B cell (primary cell): ENCODE measurements at regions not wholly inside any gene's neighbourhood (a gene's known extent, or its start where the extent isn't known, plus 50 kb on each side); places are given as distances from the start of the nearest gene placed in this dataset.

Experiments
- ATAC-seq: fragments of 200-7000 bp; cut with Tn5 transposase; one replicate; pipeline ENCODE4 v1.10.0; 2021; ENCODE audit warnings: low read depth, mild to moderate bottlenecking, moderate number of reproducible peaks, moderate library complexity
- CTCF ChIA-PET: fragments of 350-600 bp; sonication (Branson Sonifier 250); formaldehyde crosslinking; loops from one replicate; lab custom pipeline; 2021; ENCODE audit warnings: antibody characterized with exemption, inconsistent platforms; lab: Charles Lee
- POLR2A ChIA-PET: fragments of 350-600 bp; sonication (Branson Sonifier 250); formaldehyde crosslinking; loops from one replicate; lab custom pipeline; 2021; ENCODE audit warnings: antibody characterized with exemption; lab: Charles Lee
- DNase-seq: peaks from one replicate; pipeline ENCODE4 v3.0.0; 2013
- H2AFZ ChIP-seq: 2 replicates; pipeline ENCODE4 v1.6.1; 2012; ENCODE audit warnings: mild to moderate bottlenecking, low read depth, low read length; ENCODE audit not compliant: insufficient read depth, poor library complexity, severe bottlenecking
- H3K27ac ChIP-seq, 2 donors: 1 replicate in 1 of 2; 2 replicates in 1 of 2; pipeline ENCODE4 v1.5.1; 2012 to 2013; ENCODE audit warnings: low read length in 2 of 2, mild to moderate bottlenecking in 2 of 2, moderate library complexity in 1 of 2
- H3K27me3 ChIP-seq, 4 experiments: fragments of 200-600 bp in 1 of 4; sonication (generic) in 1 of 4; replicated peaks in 1 of 4; 1 replicate in 2 of 4; 2 replicates in 2 of 4; pipeline versions ENCODE4 v1.6.1 to v1.7.0; 2013 to 2016; ENCODE audit warnings: low read length in 3 of 4, mild to moderate bottlenecking in 2 of 4, mixed read lengths in 1 of 4, moderate library complexity in 1 of 4; ENCODE audit not compliant: insufficient read depth in 4 of 4, control insufficient read depth in 3 of 4; ENCODE audit errors: control extremely low read depth in 1 of 4
- H3K36me3 ChIP-seq, 2 experiments: replicated peaks in 1 of 2; 1 replicate in 1 of 2; 2 replicates in 1 of 2; pipeline versions ENCODE4 v1.6.1 to v1.7.1; 2013; ENCODE audit warnings: low read length in 1 of 2; ENCODE audit not compliant: insufficient read depth in 2 of 2, control insufficient read depth in 1 of 2; ENCODE audit errors: control extremely low read depth in 1 of 2, extremely low read depth in 1 of 2
- H3K4me1 ChIP-seq, 2 donors: fragments of 200-600 bp in 1 of 2; sonication (generic) in 1 of 2; 1 replicate in 1 of 2; 2 replicates in 1 of 2; pipeline versions ENCODE4 v1.5.1 to v1.6.1; 2013 to 2017; ENCODE audit warnings: low read length in 2 of 2; ENCODE audit not compliant: control insufficient read depth in 2 of 2, insufficient read depth in 2 of 2
- H3K4me2 ChIP-seq: replicated peaks from 2 replicates; pipeline ENCODE3; 2012; ENCODE audit warnings: mild to moderate bottlenecking, low read depth, low read length; ENCODE audit not compliant: poor library complexity, severe bottlenecking
- H3K4me3 ChIP-seq, 5 experiments: fragments of 200-600 bp in 1 of 5; sonication (generic) in 1 of 5; 1 replicate in 3 of 5; 2 replicates in 2 of 5; pipeline versions ENCODE4 v1.5.1 to v1.7.0; 2011 to 2016; ENCODE audit warnings: low read length in 4 of 5, mild to moderate bottlenecking in 4 of 5, low read depth in 2 of 5, control low read depth in 1 of 5, moderate library complexity in 1 of 5; ENCODE audit not compliant: insufficient read depth in 1 of 5; ENCODE audit errors: control extremely low read depth in 1 of 5, extremely low read depth in 1 of 5
- H3K79me2 ChIP-seq: fragments of 200-600 bp; sonication (generic); one replicate; pipeline ENCODE4 v1.6.0; 2016; ENCODE audit warnings: low read length; ENCODE audit not compliant: control insufficient read depth, insufficient read depth
- H3K9ac ChIP-seq: fragments of 200-600 bp; sonication (generic); 2 replicates; pipeline ENCODE4 v1.6.1; 2017; ENCODE audit warnings: mild to moderate bottlenecking, low read length, moderate library complexity
- H3K9me3 ChIP-seq, 3 donors: one replicate each; pipeline versions ENCODE4 v1.6.1 to v1.7.1; 2013; ENCODE audit warnings: low read length in 2 of 3; ENCODE audit not compliant: control insufficient read depth in 2 of 3, insufficient read depth in 1 of 3; ENCODE audit errors: control extremely low read depth in 1 of 3
- H4K20me1 ChIP-seq: 2 replicates; pipeline ENCODE4 v1.6.0; 2012; ENCODE audit warnings: mild to moderate bottlenecking, low read length; ENCODE audit not compliant: insufficient read depth, control insufficient read depth, poor library complexity, severe bottlenecking
- H3K27ac Mint-ChIP-seq: one replicate; pipeline ENCODE4 v1.8.0; 2021; ENCODE audit warnings: mixed read lengths
- H3K27me3 Mint-ChIP-seq: one replicate; pipeline ENCODE4 v1.8.0; 2021; ENCODE audit warnings: mixed read lengths
- H3K4me1 Mint-ChIP-seq: one replicate; pipeline ENCODE4 v1.8.0; 2021; ENCODE audit warnings: mixed read lengths
- H3K4me3 Mint-ChIP-seq: one replicate; pipeline ENCODE4 v1.8.0; 2021; ENCODE audit warnings: mixed read lengths
- H3K9me3 Mint-ChIP-seq: one replicate; pipeline ENCODE4 v1.8.0; 2022; ENCODE audit warnings: mixed read lengths; ENCODE audit not compliant: insufficient read depth
- CTCF ChIP-seq: fragments of 200-600 bp; IDR thresholded peaks from one replicate; pipeline ENCODE4 v1.8.0; 2022; ENCODE audit warnings: antibody characterized with exemption, mild to moderate bottlenecking
- EZH2 ChIP-seq: IDR thresholded peaks from 2 replicates; pipeline ENCODE4 v1.6.1; 2012; ENCODE audit warnings: borderline replicate concordance, low read depth, mild to moderate bottlenecking, moderate library complexity, low read length; ENCODE audit not compliant: insufficient read depth, poor library complexity, severe bottlenecking
- WGBS: methylation state at CpG from one replicate; pipeline ENCODE4 v1.1.5; 2013; ENCODE audit warnings: missing lambda C conversion rate; ENCODE audit not compliant: insufficient coverage; 5-methylcytosine and 5-hydroxymethylcytosine counted together
- intact Hi-C: fragments of 100-400 bp; cut with micrococcal nuclease; formaldehyde crosslinking; loops from one replicate; pipeline ENCODE4 v1.10.0; 2022

- intact Hi-C loops: no loop called here
- DNase-seq (no peak), ATAC-seq (no peak)
- no peak overlapping the region for H3K27ac Mint-ChIP-seq
- 92% methylated on average over 1 of the region's 1 CpG for WGBS
- H3K4me3 Mint-ChIP-seq: no peak overlapping the region
- H3K4me3 ChIP-seq: no peak overlapping the region
- no peak overlapping the region for H3K27ac ChIP-seq
- H3K9me3 Mint-ChIP-seq: peaks cover 2% of the 10 kb centered on the region
- ChIA-PET POLR2A (no interaction called here), CTCF (no interaction called here)
- no peaks in the 10 kb centered on the region for H3K79me2 ChIP-seq
- H3K4me1 Mint-ChIP-seq: no peaks in the 10 kb centered on the region
- no peak overlapping the region for H3K9ac ChIP-seq
- H3K36me3 ChIP-seq: no peaks in the 10 kb centered on the region
- H3K4me1 ChIP-seq: no peaks in the 10 kb centered on the region
- TF ChIP-seq EZH2: no peak
- no peak for TF ChIP-seq CTCF
- peaks cover 19% of the 10 kb centered on the region for H3K27me3 Mint-ChIP-seq
- H3K9me3 ChIP-seq: peaks cover 0 to 5% (median 0%) of the 10 kb centered on the region in 3 donors
- no peaks in the 10 kb centered on the region for H3K27me3 ChIP-seq
- H4K20me1 ChIP-seq: no peaks in the 10 kb centered on the region
- H2AFZ ChIP-seq: no peak overlapping the region
- H3K4me2 ChIP-seq: no peak overlapping the region
Measured at GRCh38 chr13:51017516-51017915, 93.6 kb downstream of the C13orf42 start.

GRCh38 chr13:51015973-51016372 is 95.1 kb downstream of the C13orf42 start:
- no peak overlapping the region for H3K4me3 ChIP-seq
- no peaks in the 10 kb centered on the region for H3K36me3 ChIP-seq
- ChIA-PET POLR2A (no interaction called here), CTCF (no interaction called here)
- intact Hi-C loops: no loop called here
- no peaks in the 10 kb centered on the region for H4K20me1 ChIP-seq
- H3K4me2 ChIP-seq: no peak overlapping the region
- no peaks in the 10 kb centered on the region for H3K4me1 ChIP-seq
- H3K79me2 ChIP-seq: no peaks in the 10 kb centered on the region
- Mint-ChIP-seq H3K4me3 (no peak overlapping the region), H3K9me3 (peaks cover 2% of the 10 kb centered on the region), H3K27me3 (peaks cover 9% of the 10 kb centered on the region), H3K27ac (no peak overlapping the region), H3K4me1 (no peaks in the 10 kb centered on the region)
- no peak overlapping the region for H2AFZ ChIP-seq
- no peak overlapping the region for H3K9ac ChIP-seq
- no peak overlapping the region for H3K27ac ChIP-seq
- no peaks in the 10 kb centered on the region for H3K27me3 ChIP-seq
- peaks cover 0 to 5% (median 0%) of the 10 kb centered on the region in 3 donors for H3K9me3 ChIP-seq
- ATAC-seq: no peak
- 86% methylated on average over 1 of the region's 1 CpG for WGBS
- TF ChIP-seq CTCF (no peak), EZH2 (no peak)
- DNase-seq: no peak
